ENCODE measurements at regions not wholly inside any gene's neighbourhood (a gene's known extent, or its start where the extent isn't known, plus 50 kb on each side); places are given as distances from the start of the nearest gene placed in this dataset.
"Not testable (repeated sequence)": the region's sequence is repeated elsewhere in the genome, so short reads cannot be mapped to it uniquely, and the experiment has no call there.

DNA sequence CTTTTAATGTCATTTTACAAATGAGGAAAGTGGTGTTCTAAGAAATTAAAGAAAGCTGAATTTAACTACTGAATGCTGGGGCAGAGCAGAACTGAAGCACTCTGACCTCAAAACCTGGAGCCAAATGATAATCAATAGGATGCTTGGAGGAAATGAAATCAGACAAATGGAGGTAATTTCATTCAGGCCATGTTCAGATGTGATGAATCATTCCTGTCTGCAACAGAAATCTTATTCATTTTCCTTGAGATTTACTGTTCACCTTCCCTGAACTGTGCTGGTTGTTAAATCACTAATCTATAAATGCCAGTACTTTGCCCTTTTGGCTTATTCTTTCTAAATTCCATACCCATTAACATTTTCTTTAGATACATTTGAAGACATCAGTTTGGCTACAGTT is 85.6 kb upstream of the SNX7 start:
- DNase-seq, result no peak

- no peak for DNase-seq
These were observed 95.6 kb upstream of the SNX7 start for GRCh38 chr1:98565951-98566350.

DNA sequence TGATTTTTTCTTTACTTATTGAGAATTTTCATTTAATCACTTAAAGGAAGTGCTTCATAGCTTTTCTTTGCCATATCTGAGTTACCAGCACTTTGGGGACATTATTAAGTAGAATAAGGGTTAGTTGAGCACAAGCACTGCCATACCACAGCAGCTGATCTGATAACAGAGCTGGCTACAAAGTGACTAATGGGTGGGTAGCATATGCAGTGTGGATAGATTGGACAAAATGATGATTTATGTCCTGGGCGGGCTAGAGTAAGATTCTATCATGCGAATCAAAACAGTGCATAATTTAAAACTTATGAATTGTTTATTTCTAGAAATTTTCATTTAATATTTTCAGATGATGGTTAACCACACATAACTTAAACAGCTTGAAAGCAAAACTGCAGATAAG is 102.2 kb upstream of the SNX7 start:
- DNase-seq, result no peak

GRCh38 chr1:98557895-98558294 is 103.6 kb upstream of the SNX7 start:
- peak; percentile 22 for DNase-seq

DNA sequence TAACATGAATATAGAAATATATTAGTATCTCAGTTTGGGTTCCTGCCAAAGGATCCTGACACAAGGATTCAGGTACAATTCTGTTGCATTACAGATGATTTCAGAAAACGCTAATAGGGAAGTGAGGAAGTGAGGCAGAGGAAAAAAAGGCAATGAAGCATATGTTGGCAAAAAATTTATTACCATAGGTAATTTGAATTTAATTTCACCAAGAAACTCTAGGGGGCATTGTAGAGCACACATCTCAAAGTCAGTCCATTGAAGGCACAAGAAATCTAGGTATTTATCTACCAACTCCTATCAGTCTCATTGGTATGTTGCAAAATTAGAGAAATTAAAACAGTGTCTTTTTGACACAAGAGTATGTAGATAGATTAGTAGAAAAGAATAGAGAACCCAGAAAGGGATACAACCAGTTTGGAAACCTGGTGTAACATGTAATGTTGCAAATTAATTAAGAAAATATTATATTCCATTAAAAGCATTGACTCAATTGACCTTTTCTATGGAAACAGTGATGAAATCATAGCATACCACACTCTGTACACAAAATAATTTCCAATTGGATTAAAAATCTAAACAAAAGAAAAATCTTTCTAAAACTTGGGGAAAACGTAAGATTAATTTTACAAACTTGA is 104.9 kb upstream of the SNX7 start:
- no peak for DNase-seq

DNA sequence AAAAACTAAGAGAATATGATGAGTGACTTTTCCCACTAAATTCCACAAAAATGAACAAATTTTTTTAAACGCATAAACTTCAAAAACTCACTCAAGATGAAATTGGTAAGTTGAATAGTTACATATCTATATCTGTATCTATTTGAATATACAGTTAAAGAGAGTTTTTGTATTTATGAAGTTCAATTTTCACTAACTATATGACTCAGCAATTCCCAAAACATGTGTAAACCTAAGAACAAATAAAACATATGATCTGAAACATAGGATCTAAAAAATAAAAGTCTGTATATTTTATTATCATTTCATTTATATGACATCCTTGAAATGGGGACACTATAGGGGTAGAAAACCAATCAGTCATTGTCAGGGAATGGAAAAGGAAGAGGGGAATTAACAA is 105.7 kb upstream of the SNX7 start:
- DNase-seq, result no peak

DNA sequence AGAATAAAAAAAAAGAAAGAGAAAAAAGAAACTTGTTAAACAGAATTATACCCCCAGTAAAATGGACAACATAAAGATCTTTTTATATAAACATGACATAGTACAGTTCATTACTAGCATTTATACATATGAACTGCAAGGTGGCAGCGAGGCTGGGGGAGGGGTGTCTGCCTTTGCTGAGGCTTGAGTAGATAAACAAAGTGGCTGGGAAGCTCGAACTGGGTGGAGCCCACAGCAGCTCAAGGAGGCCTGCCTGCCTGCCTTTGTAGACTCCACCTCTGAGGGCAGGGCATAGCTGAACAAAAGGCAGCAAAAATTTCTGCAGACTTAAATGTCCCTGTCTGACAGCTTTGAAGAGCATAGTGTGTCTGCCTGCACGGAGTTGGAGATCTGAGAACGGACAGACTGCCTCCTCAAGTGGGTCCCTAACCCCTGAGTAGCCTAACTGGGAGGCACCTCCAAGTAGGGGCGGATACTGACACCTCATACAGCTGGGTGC is 108.9 kb upstream of the SNX7 start:
- not testable (repeated sequence) for DNase-seq

GRCh38 chr1:98550076-98550475 is 111.4 kb upstream of the SNX7 start:
- no peak for DNase-seq

DNA sequence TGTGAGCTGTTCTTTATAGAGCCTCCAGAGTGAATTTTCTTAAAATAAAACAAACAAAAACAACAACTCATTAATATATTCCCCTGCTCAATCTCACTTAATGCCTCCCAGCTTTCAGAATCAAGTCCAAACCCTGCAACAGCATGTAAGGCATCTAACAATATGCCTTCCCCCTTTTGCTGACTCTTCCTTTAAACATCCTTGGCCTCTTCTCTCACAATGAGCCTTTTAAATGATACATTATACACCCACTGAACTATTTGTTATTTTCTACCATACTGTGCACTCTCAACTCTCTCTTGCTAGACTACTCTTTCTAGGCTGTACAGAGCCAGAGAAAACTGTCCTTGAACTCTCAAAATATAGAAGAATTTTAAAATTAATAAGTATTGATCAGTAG is 115.2 kb upstream of the SNX7 start:
- DNase-seq, result no peak

GRCh38 chr1:98538106-98538505 is 123.4 kb upstream of the SNX7 start:
- DNase-seq, result no peak

DNA sequence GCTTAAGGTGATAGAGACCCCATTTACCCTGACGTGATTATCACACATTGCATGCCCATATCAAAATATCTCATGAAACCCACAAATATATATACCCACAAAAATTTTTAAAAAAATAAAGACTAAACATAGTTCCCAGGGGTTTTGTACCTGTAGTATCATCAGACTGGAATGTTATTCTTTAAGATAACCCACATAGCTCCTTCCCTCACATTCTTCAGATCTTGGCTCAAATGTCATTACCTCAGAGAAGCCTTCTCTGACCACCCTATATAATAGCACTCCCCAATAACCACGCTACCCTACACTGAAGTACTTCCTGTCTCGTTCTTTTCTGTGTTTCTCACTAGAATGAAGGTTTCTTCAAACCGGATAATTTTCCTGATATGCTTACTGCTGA is 138.3 kb upstream of the SNX7 start:
- DNase-seq, result no peak

DNA sequence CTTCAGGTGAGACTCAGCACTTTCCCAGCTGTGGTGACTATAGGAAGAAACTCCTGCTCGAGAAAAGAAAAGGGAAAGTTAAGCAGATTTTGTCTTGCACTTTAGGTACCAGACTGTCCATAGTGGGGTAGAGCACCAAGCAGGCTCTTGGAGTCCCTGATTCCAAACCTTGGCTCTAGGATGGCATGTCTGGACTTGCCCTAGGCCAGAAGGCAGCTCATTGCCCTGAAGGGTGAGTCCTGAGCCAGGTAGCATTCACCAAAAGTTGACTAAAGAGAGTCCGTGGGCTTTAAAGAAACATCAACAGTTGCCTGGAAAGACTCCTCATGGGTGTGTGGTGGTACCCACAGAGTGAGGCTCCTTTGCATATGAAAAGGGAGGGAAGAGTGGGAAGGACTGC is 145.2 kb upstream of the SNX7 start:
- no peak for DNase-seq

GRCh38 chr1:98515744-98516143 is 145.8 kb upstream of the SNX7 start:
- no peak for DNase-seq

DNA sequence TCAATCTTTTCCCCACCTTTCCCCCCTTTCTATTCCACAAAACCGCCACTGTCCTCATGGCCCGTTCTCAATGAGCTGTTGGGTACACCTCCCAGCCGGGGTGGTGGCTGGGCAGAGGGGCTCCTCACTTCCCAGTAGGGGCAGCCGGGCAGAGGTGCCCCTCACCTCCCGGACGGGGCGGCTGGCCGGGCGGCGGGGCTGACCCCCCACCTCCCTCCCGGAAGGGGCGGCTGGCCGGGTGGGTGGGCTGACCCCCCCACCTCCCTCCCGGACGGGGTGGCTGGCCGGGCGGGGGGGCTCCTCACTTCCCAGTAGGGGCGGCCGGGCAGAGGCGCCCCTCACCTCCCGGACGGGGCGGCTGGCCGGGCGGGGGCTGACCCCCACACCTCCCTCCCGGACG is 149.3 kb upstream of the SNX7 start:
- not testable (repeated sequence) for DNase-seq

DNA sequence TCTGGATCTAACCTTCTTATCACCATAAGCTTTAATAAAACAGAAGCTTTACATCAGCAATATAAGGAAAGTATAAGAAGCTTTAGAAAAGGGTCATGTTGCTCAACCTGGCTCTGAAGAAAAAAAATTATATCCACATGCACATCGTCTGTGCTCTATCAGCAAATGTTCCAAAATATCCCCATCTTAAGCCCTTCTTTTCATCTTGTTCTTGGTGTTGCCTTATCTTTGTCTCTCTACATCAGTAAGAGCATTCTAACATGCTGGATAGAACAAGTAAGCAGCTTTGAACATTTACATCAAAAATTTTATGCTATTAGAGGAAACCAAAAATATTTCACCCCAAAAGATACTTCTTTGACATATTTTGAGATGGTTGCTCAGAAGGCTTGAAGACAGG is 157.8 kb upstream of the SNX7 start:
- no peak for DNase-seq

- DNase-seq, result no peak
These were observed 158.6 kb upstream of the SNX7 start for GRCh38 chr1:98502937-98503336.

DNA sequence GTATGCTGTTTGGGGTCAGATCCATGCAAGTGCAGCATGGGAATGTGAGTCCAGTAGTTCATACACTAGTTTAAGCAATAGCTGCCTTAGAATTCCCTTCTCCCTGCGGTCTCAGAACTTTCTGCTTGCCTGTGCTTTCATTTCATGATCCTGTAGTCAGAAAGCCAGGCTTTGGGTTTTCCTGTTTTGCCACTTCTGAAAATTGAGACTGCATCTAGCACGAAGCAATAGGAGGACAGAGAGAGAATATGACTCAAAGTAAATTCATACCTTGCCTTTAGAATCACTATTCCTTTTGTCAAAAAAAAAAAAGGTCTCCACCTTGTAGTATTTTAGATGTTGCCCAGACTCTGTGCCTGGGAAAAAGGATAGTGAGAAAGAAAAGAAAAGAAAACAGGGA is 161.2 kb upstream of the SNX7 start:
- DNase-seq, result no peak

DNA sequence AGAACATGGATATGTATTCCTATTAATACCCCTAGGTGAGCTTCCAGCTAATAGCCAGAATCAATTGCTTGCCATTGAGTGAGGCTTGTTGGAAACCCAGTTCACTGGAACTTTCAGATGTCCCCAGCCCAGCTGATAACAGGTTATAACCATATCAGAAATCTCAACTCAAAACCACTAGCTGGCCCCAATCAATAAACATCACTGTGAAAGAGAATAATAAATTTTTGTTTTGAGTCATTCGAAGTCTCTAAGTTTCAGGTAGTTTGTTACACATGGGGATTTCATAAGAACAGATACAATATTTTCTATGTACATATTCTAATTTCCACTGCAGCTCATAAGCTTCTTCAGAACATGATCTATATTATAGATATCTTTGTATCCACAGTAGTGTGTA is 162.9 kb upstream of the SNX7 start:
- DNase-seq, result no peak

GRCh38 chr1:98497497-98497896 is 164.0 kb upstream of the SNX7 start:
- DNase-seq, result no peak

DNA sequence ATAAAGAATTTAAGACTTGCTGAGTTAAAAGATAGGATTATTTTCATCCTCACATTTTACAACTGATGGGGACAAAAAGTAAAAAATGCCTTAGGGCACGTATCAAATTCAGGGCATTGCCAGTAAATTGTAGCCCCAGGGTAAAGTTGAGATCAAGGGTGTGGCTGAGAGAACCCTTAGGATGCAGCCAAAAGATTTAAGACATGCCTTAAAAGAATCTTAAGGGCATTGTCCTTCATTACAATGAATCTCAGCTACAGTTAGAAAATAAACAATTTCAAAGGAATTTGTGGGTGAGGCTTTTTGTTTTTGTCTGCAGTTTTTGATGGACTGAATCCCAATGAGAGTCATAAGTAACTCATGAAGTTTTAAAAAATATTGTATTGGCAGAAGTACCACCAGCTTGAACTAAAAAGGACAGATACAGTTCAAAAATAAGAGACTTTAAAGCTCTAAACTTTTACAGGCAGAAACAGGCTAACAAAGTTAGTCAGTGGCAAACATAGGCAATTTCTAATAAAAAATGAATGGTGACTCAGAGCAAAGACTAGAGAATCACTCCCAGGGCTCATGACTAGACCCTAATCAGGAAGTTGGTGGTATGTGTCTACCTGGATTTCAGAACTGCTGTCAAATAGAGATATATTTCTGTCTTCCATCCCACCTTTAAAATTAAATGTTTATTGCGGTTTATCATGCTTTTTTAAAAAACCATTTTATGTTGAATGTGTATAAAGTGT is 165.1 kb upstream of the SNX7 start:
- DNase-seq, result no peak

DNA sequence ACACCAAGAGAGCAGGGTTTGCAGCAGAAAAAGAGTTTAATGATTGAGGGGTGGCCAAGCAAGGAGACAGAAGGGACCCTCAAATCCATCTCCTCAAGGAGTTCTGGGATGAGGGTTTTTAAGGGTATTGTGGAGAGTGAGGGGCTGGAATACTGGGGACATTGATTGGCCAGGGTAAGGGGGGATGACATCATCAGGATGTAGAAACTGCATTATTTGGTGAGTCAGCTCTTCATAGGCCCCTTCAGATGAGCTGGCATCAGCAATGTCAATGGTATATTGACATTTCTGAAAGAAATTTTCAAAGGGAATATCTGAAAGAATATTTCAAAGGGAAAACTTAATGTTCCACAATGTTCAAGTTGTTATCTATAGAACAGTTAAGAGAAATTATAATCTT is 168.1 kb upstream of the SNX7 start:
- no peak for DNase-seq

GRCh38 chr1:98490099-98490498 is 171.4 kb upstream of the SNX7 start:
- DNase-seq, result no peak

DNA sequence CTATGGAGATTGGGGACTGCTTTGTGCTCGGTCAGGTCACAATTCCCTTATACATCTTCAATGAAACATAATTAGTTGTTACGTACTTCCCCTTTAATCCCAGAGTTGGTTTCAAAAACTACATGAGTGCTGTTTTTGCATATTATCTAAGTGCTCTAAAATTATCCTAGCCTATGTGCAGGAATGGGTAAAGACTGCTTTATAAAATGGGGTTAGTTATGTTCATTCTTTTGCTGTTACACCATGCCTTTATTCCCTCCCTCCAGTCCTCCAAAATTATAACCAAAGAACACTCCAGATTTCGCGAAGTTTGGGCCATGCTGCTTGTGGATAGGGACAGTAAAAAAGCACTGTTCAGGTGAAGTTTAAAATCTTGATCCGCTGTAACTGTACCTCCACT is 173.9 kb upstream of the SNX7 start:
- DNase-seq, result no peak

DNA sequence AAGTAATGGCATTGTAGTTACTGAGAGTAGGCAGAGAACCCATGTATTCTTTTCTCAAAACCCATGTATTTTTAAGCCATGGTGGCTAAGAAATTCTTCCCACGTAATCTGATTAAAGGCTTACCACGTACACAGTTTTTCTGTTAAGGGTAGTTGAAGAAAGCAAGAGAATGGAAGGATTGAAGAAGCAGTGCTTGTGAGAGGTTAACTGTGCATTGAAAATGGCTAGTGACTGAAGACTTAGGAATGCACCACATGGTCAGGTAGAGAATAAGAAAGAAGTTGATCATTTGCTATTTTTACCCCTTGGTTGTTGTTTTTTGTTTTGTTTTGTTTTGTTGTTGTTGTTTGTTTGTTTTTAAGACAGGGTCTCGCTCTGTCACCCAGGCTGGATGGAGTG is 178.9 kb upstream of the SNX7 start:
- no peak for DNase-seq

GRCh38 chr1:98480271-98480670 is 181.2 kb upstream of the SNX7 start:
- no peak for DNase-seq

Data from eye (tissue), 1 donor.